Tibial nerve (tissue), 3 donors: ENCODE measurements at regions not wholly inside any gene's neighbourhood (a gene's known extent, or its start where the extent isn't known, plus 50 kb on each side); places are given as distances from the start of the nearest gene placed in this dataset.

Source experiments
- EP300 ChIP-seq, 2 donors: sonication (generic); formaldehyde crosslinking; IDR thresholded peaks; one replicate each; pipeline ENCODE4 v1.6.1; 2017; ENCODE audit warnings: antibody characterized with exemption in 2 of 2, mild to moderate bottlenecking in 1 of 2
- POLR2A ChIP-seq, 2 donors: fragments of 450-650 bp; IDR thresholded peaks; one replicate each; pipeline ENCODE4 v1.6.1; 2017; ENCODE audit warnings: antibody characterized with exemption in 2 of 2, mild to moderate bottlenecking in 2 of 2, moderate library complexity in 2 of 2

GRCh38 chr7:52179934-52180333 is 855.5 kb upstream of the POM121L12 start:
- TF ChIP-seq POLR2A (IDR thresholded peaks at IDR 0.05), result no peak
- no peak for TF ChIP-seq EP300 (IDR thresholded peaks at IDR 0.05)
